GM18508 (cell line): ENCODE measurements at regions not wholly inside any gene's neighbourhood (a gene's known extent, or its start where the extent isn't known, plus 50 kb on each side); places are given as distances from the start of the nearest gene placed in this dataset.
"Not testable (repeated sequence)": the region's sequence is repeated elsewhere in the genome, so short reads cannot be mapped to it uniquely, and the experiment has no call there.

Source experiments
- ATAC-seq: cut with Tn5 transposase; IDR thresholded peaks from one replicate; pipeline ENCODE4 v1.9.1; 2021; ENCODE audit warnings: moderate number of reproducible peaks; ENCODE audit not compliant: insufficient read depth, unreplicated experiment

GRCh38 chr10:53029449-53029848, 256.9 kb upstream of the MBL2 start:
- no peak for ATAC-seq

- not testable (repeated sequence) for ATAC-seq
These were observed 253.2 kb upstream of the MBL2 start for GRCh38 chr10:53025765-53026164.

GRCh38 chr10:53025172-53025711, 252.7 kb upstream of the MBL2 start:
- ATAC-seq = no peak

GRCh38 chr10:53023411-53023810, 250.8 kb upstream of the MBL2 start:
- ATAC-seq = no peak

GRCh38 chr10:53022611-53023088, 250.1 kb upstream of the MBL2 start:
- ATAC-seq = no peak

GRCh38 chr10:53013201-53013810, 240.7 kb upstream of the MBL2 start:
- ATAC-seq = no peak

- no peak for ATAC-seq
These were observed 237.7 kb upstream of the MBL2 start for GRCh38 chr10:53009961-53010907.

- no peak for ATAC-seq
These were observed 234.9 kb upstream of the MBL2 start for GRCh38 chr10:53007527-53007842.

GRCh38 chr10:53006663-53007526, 234.3 kb upstream of the MBL2 start:
- ATAC-seq = no peak

GRCh38 chr10:53005612-53006345, 233.2 kb upstream of the MBL2 start:
- ATAC-seq = no peak

- no peak for ATAC-seq
These were observed 230.5 kb upstream of the MBL2 start for GRCh38 chr10:53003094-53003493.

GRCh38 chr10:52999681-53000080, 227.1 kb upstream of the MBL2 start:
- no peak for ATAC-seq

- ATAC-seq = no peak
These were observed 226.7 kb upstream of the MBL2 start for GRCh38 chr10:52999258-52999657.

GRCh38 chr10:52997007-52997406, 224.4 kb upstream of the MBL2 start:
- no peak for ATAC-seq

GRCh38 chr10:52994370-52994769, 221.8 kb upstream of the MBL2 start:
- no peak for ATAC-seq

- ATAC-seq = no peak
These were observed 220.5 kb upstream of the MBL2 start for GRCh38 chr10:52993109-52993508.

GRCh38 chr10:52992567-52992966, 220.0 kb upstream of the MBL2 start:
- ATAC-seq = no peak

GRCh38 chr10:52988923-52989322, 216.3 kb upstream of the MBL2 start:
- ATAC-seq = no peak

GRCh38 chr10:52986125-52986524, 213.5 kb upstream of the MBL2 start:
- ATAC-seq = no peak

- no peak for ATAC-seq
These were observed 211.6 kb upstream of the MBL2 start for GRCh38 chr10:52984169-52984568.
